Activated T-helper 17 cell treated with anti-CD3 and anti-CD28 coated beads, Interleukin-2, amount 50 U/mL, for 72 hours (primary cell): ENCODE measurements at regions not wholly inside any gene's neighbourhood (a gene's known extent, or its start where the extent isn't known, plus 50 kb on each side); places are given as distances from the start of the nearest gene placed in this dataset.

Source experiments
- ATAC-seq: fragments of 150-1000 bp; cut with Tn5 transposase; replicated peaks from 2 replicates; pipeline ENCODE4 v1.10.0; 2021; ENCODE audit warnings: mild to moderate bottlenecking, moderate library complexity
- H3K27ac Mint-ChIP-seq: one replicate; pipeline ENCODE4 v1.8.0; 2022; ENCODE audit warnings: mixed read lengths
- H3K27me3 Mint-ChIP-seq: one replicate; pipeline ENCODE4 v1.8.0; 2022; ENCODE audit warnings: mixed read lengths
- H3K36me3 Mint-ChIP-seq: one replicate; pipeline ENCODE4 v1.8.0; 2022; ENCODE audit warnings: low read depth, mild to moderate bottlenecking, mixed read lengths
- H3K4me1 Mint-ChIP-seq: one replicate; pipeline ENCODE4 v1.8.0; 2022; ENCODE audit warnings: mixed read lengths
- H3K4me3 Mint-ChIP-seq: one replicate; pipeline ENCODE4 v1.8.0; 2022; ENCODE audit warnings: mild to moderate bottlenecking, mixed read lengths
- H3K9me3 Mint-ChIP-seq: one replicate; pipeline ENCODE4 v1.8.0; 2022; ENCODE audit warnings: mixed read lengths

GRCh38 chr18:37783771-37784170 is 218.2 kb upstream of the CELF4 start:
- H3K27me3 Mint-ChIP-seq: no peaks in the 10 kb centered on the region

GRCh38 chr18:37779220-37779619 is 213.6 kb upstream of the CELF4 start:
- no peak overlapping the region for H3K4me3 Mint-ChIP-seq
- no peaks in the 10 kb centered on the region for H3K36me3 Mint-ChIP-seq
- no peak overlapping the region for H3K27ac Mint-ChIP-seq
- no peak for ATAC-seq
- H3K27me3 Mint-ChIP-seq: peaks cover 6% of the 10 kb centered on the region
- no peaks in the 10 kb centered on the region for H3K4me1 Mint-ChIP-seq
- H3K9me3 Mint-ChIP-seq: no peaks in the 10 kb centered on the region

More at GRCh38 chr18:37783771-37784170, 218.2 kb upstream of the CELF4 start:
- H3K4me1 Mint-ChIP-seq: no peaks in the 10 kb centered on the region
- H3K4me3 Mint-ChIP-seq: no peak overlapping the region
- H3K27ac Mint-ChIP-seq: no peak overlapping the region
- no peaks in the 10 kb centered on the region for H3K36me3 Mint-ChIP-seq
- ATAC-seq: no peak
- H3K9me3 Mint-ChIP-seq: no peaks in the 10 kb centered on the region

DNA sequence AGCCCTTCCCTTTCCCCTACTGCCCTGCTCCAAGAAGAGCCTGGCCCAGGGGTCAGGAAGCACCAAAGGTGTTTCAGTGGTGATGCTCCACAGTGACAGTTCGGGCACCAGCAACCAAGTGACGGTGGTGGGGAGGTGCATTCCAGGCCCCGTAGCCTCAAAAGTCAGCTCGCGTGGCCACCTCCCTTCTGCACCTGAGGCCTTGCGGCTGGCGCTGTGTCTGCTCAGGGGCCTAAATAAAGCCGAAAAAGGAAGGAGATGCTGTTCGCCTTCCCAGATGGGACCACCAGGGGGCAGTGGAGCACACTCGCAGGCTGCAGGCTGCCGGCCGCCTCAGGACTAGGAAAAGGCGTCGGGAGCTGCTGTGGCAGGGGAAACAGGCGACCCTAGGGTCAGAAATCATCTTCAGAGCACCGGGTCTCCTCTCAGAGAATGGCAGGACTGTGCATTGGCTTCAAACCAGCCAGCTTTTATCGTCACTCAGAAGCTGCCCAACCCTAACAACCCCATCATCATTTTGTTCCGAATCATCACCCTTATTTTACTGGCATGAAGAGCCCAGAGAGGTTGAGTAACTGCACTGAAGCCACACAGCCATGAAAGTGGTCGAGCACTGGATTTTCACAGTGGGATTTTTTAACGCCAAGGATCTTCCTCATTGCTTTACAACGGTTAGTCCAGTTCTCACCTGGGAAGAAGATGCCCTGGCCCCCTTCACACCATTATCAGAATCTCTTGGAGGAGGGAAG is 213.0 kb upstream of the CELF4 start:
- H3K27ac Mint-ChIP-seq: no peak overlapping the region
- ATAC-seq: no peak
- H3K36me3 Mint-ChIP-seq: no peaks in the 10 kb centered on the region
- no peaks in the 10 kb centered on the region for H3K9me3 Mint-ChIP-seq
- peaks cover 6% of the 10 kb centered on the region for H3K27me3 Mint-ChIP-seq
- H3K4me1 Mint-ChIP-seq: no peaks in the 10 kb centered on the region
- H3K4me3 Mint-ChIP-seq: no peak overlapping the region

DNA sequence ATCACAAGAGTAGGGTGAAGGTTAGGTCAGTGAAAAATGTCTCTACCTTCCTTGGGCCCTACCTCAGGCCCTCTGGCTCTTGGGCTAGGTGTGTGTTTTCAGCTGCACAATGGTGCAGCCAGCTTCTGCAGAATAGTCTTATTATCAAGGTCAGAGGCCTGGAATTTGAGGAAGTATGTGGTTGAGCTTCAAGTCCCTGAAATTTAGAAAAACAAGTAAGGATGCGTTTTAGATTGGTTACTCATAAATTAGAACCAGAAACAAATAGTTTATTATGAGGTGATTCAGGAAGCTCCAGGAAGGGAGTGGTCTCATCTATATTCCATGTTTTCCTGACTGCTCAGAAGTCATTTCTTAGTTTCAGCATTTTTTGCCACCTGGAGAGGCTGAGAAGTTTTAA is 204.2 kb upstream of the CELF4 start:
- Mint-ChIP-seq H3K4me1 (no peaks in the 10 kb centered on the region), H3K4me3 (no peak overlapping the region), H3K27ac (no peak overlapping the region), H3K36me3 (no peaks in the 10 kb centered on the region), H3K9me3 (peaks cover 12% of the 10 kb centered on the region), H3K27me3 (no peaks in the 10 kb centered on the region)
- ATAC-seq: no peak

GRCh38 chr18:37764541-37765288 is 199.1 kb upstream of the CELF4 start:
- Mint-ChIP-seq H3K4me1 (no peaks in the 10 kb centered on the region), H3K27ac (no peak overlapping the region), H3K4me3 (no peak overlapping the region), H3K36me3 (no peaks in the 10 kb centered on the region), H3K9me3 (peaks cover 12% of the 10 kb centered on the region), H3K27me3 (no peaks in the 10 kb centered on the region)
- no peak for ATAC-seq

- Mint-ChIP-seq H3K9me3 (peaks cover 7% of the 10 kb centered on the region), H3K36me3 (no peaks in the 10 kb centered on the region), H3K27ac (no peak overlapping the region), H3K4me1 (no peaks in the 10 kb centered on the region), H3K4me3 (no peak overlapping the region), H3K27me3 (no peaks in the 10 kb centered on the region)
- ATAC-seq: no peak
Measured at GRCh38 chr18:37762076-37762621, 196.6 kb upstream of the CELF4 start.

DNA sequence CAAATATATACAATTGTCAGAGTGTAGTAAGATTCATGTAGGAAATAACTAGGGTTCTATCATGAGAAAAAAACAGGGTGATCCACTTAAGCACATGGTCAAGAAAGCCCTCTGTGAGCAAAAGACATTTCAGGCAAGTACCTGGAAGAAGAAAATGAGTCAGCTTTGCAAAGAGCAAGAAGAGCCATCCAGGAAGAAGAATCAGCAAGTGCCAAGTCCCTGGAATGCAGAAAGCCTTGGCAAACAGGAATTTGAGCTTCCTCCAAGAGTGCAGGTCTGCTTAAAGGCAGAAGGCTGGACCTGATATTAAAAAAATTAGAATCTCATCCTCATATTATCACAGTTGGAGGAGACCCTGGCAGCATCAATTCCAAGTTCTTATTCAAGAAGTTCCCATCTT is 188.5 kb upstream of the CELF4 start:
- H3K27ac Mint-ChIP-seq: no peak overlapping the region
- H3K27me3 Mint-ChIP-seq: no peaks in the 10 kb centered on the region
- ATAC-seq: no peak
- H3K4me3 Mint-ChIP-seq: no peak overlapping the region
- no peaks in the 10 kb centered on the region for H3K4me1 Mint-ChIP-seq
- H3K36me3 Mint-ChIP-seq: no peaks in the 10 kb centered on the region
- peaks cover 11% of the 10 kb centered on the region for H3K9me3 Mint-ChIP-seq

DNA sequence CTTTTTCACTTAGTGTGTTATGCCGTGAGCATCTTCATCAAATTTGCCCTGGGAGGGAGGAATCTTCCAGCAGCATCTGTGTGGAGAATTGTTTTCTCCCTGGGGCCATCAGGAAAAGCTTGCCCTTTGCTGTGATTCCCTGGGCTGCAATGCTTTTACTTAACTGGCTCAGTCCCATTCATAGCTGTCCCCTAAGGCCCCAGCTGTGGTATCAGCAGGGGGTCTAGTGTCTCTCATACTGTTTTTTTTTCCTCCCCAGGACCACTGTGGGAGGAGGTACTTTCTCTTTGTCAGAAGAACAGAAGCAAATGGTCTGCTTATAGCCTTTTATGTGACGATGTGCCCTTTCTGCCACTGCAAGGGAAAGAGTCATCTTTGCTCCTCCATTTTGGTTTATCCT is 176.8 kb upstream of the CELF4 start:
- Mint-ChIP-seq H3K27ac (no peak overlapping the region), H3K36me3 (no peaks in the 10 kb centered on the region), H3K9me3 (peaks cover 7% of the 10 kb centered on the region), H3K4me3 (no peak overlapping the region), H3K4me1 (no peaks in the 10 kb centered on the region), H3K27me3 (no peaks in the 10 kb centered on the region)
- ATAC-seq: no peak

- no peak for ATAC-seq
- no peak overlapping the region for H3K4me3 Mint-ChIP-seq
- no peaks in the 10 kb centered on the region for H3K36me3 Mint-ChIP-seq
- no peak overlapping the region for H3K27ac Mint-ChIP-seq
- H3K4me1 Mint-ChIP-seq: no peaks in the 10 kb centered on the region
- H3K9me3 Mint-ChIP-seq: peaks cover 10% of the 10 kb centered on the region
- H3K27me3 Mint-ChIP-seq: no peaks in the 10 kb centered on the region
Measured at GRCh38 chr18:37741032-37741623, 175.5 kb upstream of the CELF4 start.

GRCh38 chr18:37734406-37734805 is 168.8 kb upstream of the CELF4 start:
- Mint-ChIP-seq H3K9me3 (peaks cover 9% of the 10 kb centered on the region), H3K27me3 (no peaks in the 10 kb centered on the region), H3K36me3 (no peaks in the 10 kb centered on the region), H3K27ac (no peak overlapping the region), H3K4me3 (no peak overlapping the region), H3K4me1 (no peaks in the 10 kb centered on the region)
- no peak for ATAC-seq

DNA sequence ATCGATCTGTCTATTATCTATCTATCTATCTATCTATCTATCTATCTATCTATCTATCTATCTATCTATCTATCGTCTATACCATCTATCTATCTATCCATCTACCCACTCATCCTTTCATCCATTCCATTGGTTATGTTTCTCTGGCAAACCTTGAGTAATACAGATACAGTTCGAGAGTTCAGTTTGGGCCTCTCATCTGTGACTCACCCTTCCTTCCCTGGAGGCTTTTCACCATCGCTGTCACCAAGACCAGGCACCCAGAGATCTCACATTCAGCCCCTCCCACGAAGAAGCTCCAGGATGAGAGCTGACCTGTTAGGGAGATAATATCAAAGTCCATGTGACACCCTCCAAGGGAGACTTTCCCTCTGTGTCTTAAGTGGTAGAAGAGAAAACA is 164.1 kb upstream of the CELF4 start:
- H3K36me3 Mint-ChIP-seq: no peaks in the 10 kb centered on the region
- ATAC-seq: no peak
- peaks cover 8% of the 10 kb centered on the region for H3K9me3 Mint-ChIP-seq
- no peaks in the 10 kb centered on the region for H3K27me3 Mint-ChIP-seq
- no peak overlapping the region for H3K27ac Mint-ChIP-seq
- H3K4me3 Mint-ChIP-seq: no peak overlapping the region
- no peaks in the 10 kb centered on the region for H3K4me1 Mint-ChIP-seq

DNA sequence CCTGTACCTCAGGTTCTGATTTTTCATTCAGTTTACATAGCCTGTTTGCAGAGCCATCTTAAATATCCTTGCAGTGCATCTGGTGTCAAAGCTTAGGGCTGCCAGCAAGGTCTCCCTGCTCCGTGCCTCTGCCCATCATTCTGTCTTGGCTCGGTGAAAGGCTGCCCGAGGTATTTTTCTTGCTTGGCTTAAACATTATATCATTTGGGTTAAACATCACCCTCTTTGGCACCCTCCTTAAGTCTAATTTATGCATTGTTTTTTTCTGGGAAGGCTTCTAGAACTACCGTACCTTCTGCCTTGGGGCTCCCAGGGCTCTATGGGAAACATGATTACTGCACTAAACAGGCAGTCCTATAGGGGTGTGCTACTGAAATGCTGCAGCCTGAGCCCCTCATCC is 158.6 kb upstream of the CELF4 start:
- Mint-ChIP-seq H3K4me3 (no peak overlapping the region), H3K9me3 (peaks cover 9% of the 10 kb centered on the region), H3K36me3 (no peaks in the 10 kb centered on the region), H3K4me1 (no peaks in the 10 kb centered on the region), H3K27ac (no peak overlapping the region), H3K27me3 (peaks cover 6% of the 10 kb centered on the region)
- no peak for ATAC-seq

DNA sequence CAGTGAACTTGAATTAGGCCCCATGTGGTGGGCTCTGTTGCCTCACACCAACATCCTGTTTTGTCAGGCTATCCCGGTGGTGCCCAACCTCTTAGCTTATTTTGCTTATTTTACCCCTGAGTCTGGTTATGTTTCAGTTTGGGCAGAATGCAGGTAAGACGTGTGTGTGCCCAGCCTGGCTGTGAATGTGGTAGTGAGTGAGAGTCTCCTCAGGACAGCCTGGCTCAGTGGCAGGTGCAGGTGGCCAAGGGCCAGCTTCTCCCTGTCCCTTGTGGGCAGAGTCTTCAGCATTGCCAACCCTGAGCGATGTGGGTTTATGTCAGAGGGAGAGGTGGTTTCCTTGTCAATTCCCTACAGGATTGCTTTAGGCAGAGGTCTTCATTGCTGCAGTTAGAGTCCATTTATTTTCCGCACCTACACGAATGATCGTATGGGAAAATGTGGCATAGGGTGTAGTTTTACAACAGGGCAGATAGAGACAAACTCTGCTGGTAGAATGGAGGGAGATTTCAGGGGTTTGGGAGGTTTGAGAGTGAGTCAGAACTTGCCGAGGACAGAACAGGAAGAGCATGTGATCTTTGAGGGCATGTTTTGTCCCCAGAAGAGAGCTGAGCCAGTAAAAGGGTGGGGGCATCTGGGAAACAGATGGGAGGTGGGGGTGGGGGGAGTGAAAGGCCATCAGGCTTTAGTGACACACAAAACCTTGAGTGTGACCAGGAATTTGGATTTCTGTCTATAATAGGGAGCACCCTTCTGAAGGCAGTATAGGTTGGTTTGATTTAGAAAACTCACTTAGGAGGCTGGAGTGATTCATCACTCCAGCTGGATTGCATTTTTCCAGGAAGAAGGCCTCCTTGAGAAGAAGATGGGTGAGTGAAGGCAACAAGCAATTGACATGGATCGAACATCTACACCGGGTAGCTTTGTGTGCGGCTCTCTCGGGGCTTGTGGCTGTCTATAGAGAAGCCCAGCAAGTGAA is 156.2 kb upstream of the CELF4 start:
- no peak for ATAC-seq
- Mint-ChIP-seq H3K27me3 (peaks cover 6% of the 10 kb centered on the region), H3K36me3 (no peaks in the 10 kb centered on the region), H3K4me1 (no peaks in the 10 kb centered on the region), H3K27ac (no peak overlapping the region), H3K9me3 (peaks cover 4% of the 10 kb centered on the region), H3K4me3 (no peak overlapping the region)

DNA sequence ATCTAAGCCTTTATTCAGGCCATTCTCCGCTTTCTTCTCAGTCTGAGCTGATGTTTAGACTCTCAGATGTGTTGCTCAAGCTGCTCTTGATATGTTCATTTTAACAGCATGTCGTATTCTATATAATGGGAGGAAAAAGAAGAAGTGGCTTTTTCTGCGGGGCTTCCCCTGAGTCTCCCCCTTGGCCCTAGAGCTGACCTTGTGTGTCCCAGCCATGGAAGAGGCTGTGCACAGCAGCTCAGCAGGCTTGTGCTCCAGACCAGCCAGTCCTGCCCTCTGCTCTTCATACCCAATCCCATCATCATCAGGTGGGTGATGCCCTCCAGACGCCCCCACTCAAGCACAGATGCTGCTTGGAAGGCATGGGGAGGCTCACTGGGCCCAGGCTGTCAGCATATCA is 155.1 kb upstream of the CELF4 start:
- Mint-ChIP-seq H3K36me3 (no peaks in the 10 kb centered on the region), H3K9me3 (peaks cover 4% of the 10 kb centered on the region), H3K4me1 (no peaks in the 10 kb centered on the region), H3K27me3 (peaks cover 6% of the 10 kb centered on the region), H3K27ac (no peak overlapping the region), H3K4me3 (no peak overlapping the region)
- no peak for ATAC-seq
